Dendritic cell treated with granulocyte-macrophage colony-stimulating factor and Interleukin-4, amounts not matched to agents 40 ng/mL and 50 ng/mL, for 4 days (primary cell): ENCODE measurements at regions not wholly inside any gene's neighbourhood (a gene's known extent, or its start where the extent isn't known, plus 50 kb on each side); places are given as distances from the start of the nearest gene placed in this dataset.

Experiments
- H3K27ac Mint-ChIP-seq: one replicate; pipeline ENCODE4 v1.8.0; 2022; ENCODE audit warnings: mild to moderate bottlenecking, mixed read lengths
- H3K27me3 Mint-ChIP-seq: one replicate; pipeline ENCODE4 v1.8.0; 2022; ENCODE audit warnings: mild to moderate bottlenecking, mixed read lengths
- H3K36me3 Mint-ChIP-seq: one replicate; pipeline ENCODE4 v1.8.0; 2022; ENCODE audit warnings: low read depth, mixed read lengths
- H3K4me1 Mint-ChIP-seq: one replicate; pipeline ENCODE4 v1.8.0; 2022; ENCODE audit warnings: low read depth, mixed read lengths
- H3K4me3 Mint-ChIP-seq: one replicate; pipeline ENCODE4 v1.8.0; 2022; ENCODE audit warnings: mild to moderate bottlenecking, moderate library complexity, mixed read lengths
- H3K9me3 Mint-ChIP-seq: one replicate; pipeline ENCODE4 v1.8.0; 2022; ENCODE audit warnings: mixed read lengths
- intact Hi-C: fragments of 100-400 bp; cut with micrococcal nuclease; formaldehyde crosslinking; loops from one replicate; pipeline ENCODE4 v1.15.0; 2022

GRCh38 chr9:88233091-88233490 lies 94.8 kb upstream of the SPATA31C2 start:
- Mint-ChIP-seq H3K36me3 (no peaks in the 10 kb centered on the region), H3K4me1 (peaks cover 6% of the 10 kb centered on the region), H3K27me3 (peaks cover 5% of the 10 kb centered on the region), H3K27ac (no peak overlapping the region), H3K4me3 (no peak overlapping the region), H3K9me3 (peaks cover 11% of the 10 kb centered on the region)
- intact Hi-C loops, result no loop called here

- H3K27ac Mint-ChIP-seq, result no peak overlapping the region
- peaks cover 11% of the 10 kb centered on the region for H3K9me3 Mint-ChIP-seq
- intact Hi-C loops, result no loop called here
Measured at GRCh38 chr9:88230612-88231011, 92.3 kb upstream of the SPATA31C2 start.

DNA sequence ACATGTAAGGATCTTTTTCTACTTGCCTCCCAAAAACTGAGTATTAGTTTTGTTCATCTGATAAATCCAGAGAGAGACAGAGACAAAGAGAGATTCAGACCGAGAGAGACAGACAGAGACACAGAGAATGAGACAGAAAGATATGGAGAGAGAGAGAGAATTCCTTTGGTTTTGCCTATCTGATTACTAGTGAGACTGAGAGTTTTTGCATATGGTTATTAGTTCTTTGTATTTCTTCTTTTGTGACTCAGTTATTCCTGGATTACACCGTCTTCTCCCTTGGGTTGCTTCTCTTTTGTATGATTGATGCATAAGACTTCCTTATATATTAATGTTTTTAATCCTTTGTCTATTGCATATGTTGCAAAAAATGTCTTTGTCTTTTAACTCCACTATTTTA lies 91.2 kb upstream of the SPATA31C2 start:
- peaks cover 5% of the 10 kb centered on the region for H3K27me3 Mint-ChIP-seq
- no peaks in the 10 kb centered on the region for H3K36me3 Mint-ChIP-seq
- intact Hi-C loops, result no loop called here
- no peak overlapping the region for H3K27ac Mint-ChIP-seq
- H3K4me3 Mint-ChIP-seq, result no peak overlapping the region
- peaks cover 11% of the 10 kb centered on the region for H3K9me3 Mint-ChIP-seq
- H3K4me1 Mint-ChIP-seq, result peaks cover 6% of the 10 kb centered on the region

More at GRCh38 chr9:88230612-88231011, 92.3 kb upstream of the SPATA31C2 start:
- no peaks in the 10 kb centered on the region for H3K36me3 Mint-ChIP-seq
- H3K4me1 Mint-ChIP-seq, result peaks cover 6% of the 10 kb centered on the region
- no peak overlapping the region for H3K4me3 Mint-ChIP-seq
- peaks cover 5% of the 10 kb centered on the region for H3K27me3 Mint-ChIP-seq

GRCh38 chr9:88224938-88225337 lies 86.7 kb upstream of the SPATA31C2 start:
- Mint-ChIP-seq H3K27me3 (peaks cover 3% of the 10 kb centered on the region), H3K9me3 (no peaks in the 10 kb centered on the region), H3K27ac (no peak overlapping the region), H3K4me3 (no peak overlapping the region), H3K36me3 (no peaks in the 10 kb centered on the region), H3K4me1 (peaks cover 30% of the 10 kb centered on the region)
- intact Hi-C loops, result no loop called here

GRCh38 chr9:88221105-88221504 lies 82.8 kb upstream of the SPATA31C2 start:
- Mint-ChIP-seq H3K4me3 (no peak overlapping the region), H3K36me3 (no peaks in the 10 kb centered on the region), H3K27me3 (peaks cover 6% of the 10 kb centered on the region), H3K9me3 (no peaks in the 10 kb centered on the region), H3K27ac (peak overlapping the region; percentile 64), H3K4me1 (peaks cover 30% of the 10 kb centered on the region)
- intact Hi-C loops, result no loop called here

DNA sequence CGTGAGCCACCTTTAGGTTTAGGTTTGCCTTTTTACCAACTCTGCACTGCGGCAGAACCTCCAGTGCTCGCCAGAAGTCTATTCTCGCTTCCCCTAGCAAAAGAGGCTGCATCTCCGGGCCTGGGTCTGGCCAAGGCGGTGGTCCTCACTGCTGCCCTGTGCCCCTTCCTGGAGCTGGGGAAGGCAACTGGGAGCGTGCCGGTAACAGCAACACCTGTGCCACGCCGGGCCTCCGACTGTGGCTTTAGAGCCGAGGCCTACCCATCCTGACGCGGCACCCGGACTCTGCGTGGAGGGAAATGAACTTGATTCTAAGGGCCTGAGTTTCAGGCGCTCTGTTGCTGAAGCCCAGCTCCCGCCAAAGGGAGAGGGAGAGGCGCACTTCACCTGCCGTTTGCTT lies 82.4 kb upstream of the SPATA31C2 start:
- H3K9me3 Mint-ChIP-seq, result no peaks in the 10 kb centered on the region
- H3K27me3 Mint-ChIP-seq, result peaks cover 6% of the 10 kb centered on the region
- H3K36me3 Mint-ChIP-seq, result no peaks in the 10 kb centered on the region
- peak overlapping the region; percentile 35 for H3K4me3 Mint-ChIP-seq
- H3K27ac Mint-ChIP-seq, result peak overlapping the region; percentile 64
- intact Hi-C loops, result no loop called here
- H3K4me1 Mint-ChIP-seq, result peaks cover 31% of the 10 kb centered on the region

- Mint-ChIP-seq H3K4me3 (peak overlapping the region; percentile 7), H3K9me3 (no peaks in the 10 kb centered on the region), H3K36me3 (no peaks in the 10 kb centered on the region), H3K27ac (peak overlapping the region; percentile 64), H3K4me1 (peaks cover 39% of the 10 kb centered on the region), H3K27me3 (peaks cover 6% of the 10 kb centered on the region)
- intact Hi-C loops, result no loop called here
Measured at GRCh38 chr9:88219601-88220000, 81.3 kb upstream of the SPATA31C2 start.

GRCh38 chr9:88218726-88219125 lies 80.5 kb upstream of the SPATA31C2 start:
- Mint-ChIP-seq H3K27ac (no peak overlapping the region), H3K36me3 (no peaks in the 10 kb centered on the region), H3K4me1 (peaks cover 38% of the 10 kb centered on the region), H3K9me3 (peaks cover 3% of the 10 kb centered on the region), H3K27me3 (peaks cover 6% of the 10 kb centered on the region), H3K4me3 (no peak overlapping the region)
- intact Hi-C loops, result no loop called here

DNA sequence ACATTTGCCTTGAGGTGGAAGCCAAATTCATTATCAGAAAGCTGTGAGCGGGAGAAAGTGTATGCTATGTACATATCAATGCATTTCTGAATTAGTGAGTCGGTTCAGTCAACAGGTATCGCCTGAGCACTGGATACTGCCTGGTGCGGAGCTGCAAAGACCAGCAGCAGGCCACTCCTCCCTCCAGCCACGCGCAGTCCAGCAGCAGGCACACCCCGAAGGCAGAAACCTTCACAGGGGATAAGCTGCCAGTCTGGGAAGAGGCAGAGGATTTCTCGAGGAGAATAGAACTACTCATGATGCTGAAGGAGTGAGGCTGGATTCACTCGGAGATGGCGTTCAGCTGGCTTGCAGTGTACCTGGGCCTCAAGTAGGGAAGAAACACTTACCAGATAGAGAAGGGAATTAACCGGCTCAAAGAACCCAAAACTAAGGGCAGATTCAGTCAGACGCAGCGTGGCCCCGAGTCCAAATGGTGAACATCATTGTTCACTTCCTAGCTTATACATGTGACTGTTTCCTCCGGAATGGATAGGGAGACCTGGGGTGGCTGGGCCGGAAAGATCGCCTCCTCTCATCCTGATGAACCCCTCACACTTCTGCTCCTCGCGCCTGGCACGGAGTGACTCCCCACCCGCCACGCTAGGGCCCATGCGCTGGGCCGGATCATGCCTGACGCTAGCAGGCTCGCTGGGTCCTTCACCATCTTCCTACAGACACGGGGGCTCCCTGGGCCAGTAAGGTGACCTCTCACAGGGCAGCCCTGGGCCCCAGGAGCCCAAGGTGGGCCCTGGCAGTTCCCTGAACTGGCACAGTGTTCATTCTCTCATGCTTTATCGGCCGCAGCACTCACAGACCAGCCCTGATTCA lies 78.1 kb upstream of the SPATA31C2 start:
- H3K27ac Mint-ChIP-seq, result no peak overlapping the region
- intact Hi-C loops, result no loop called here

DNA sequence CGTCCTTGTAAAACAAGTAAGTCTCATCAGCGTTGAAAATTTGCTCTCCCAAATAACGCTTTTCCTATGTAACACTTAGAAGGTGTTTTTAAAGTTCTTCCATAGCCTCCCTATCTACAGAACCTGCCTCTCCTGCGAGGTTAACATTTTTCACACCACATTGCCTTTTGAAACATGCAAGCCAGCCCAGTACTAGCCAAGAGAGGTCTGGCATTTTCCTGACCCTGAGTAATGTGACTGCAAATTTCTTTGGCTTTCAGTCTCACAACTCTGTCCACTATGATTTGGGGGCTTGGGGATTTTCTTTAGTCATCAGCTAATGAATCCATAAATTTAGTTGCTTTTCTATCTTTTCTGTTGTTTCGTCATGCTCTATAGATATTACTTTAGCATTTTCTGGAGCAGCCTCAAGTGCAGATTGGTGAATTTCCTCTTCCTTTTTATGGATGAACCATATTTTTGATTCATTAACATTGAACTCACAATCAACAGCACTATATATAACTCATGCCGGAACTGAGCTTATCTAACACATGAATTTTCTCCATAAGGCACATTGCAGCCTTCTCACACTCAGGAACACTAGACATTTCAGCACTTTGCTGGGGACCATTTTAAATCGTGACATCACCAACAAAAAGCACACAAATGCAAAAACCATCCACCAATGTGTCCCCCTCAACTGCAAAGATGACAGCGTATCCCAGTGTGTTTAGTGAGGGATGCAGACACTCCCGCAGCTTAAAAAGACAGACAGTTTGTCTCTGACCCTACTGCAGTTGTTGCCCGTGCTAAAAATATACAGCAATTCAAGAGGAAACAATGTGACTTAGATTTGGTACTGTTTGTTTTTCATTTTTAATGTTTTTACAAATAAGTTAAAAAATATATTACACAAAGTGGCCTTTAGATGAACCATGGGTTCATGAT lies 77.2 kb upstream of the SPATA31C2 start:
- Mint-ChIP-seq H3K27ac (no peak overlapping the region), H3K27me3 (peaks cover 3% of the 10 kb centered on the region), H3K4me3 (no peak overlapping the region), H3K9me3 (peaks cover 15% of the 10 kb centered on the region), H3K4me1 (peaks cover 29% of the 10 kb centered on the region), H3K36me3 (no peaks in the 10 kb centered on the region)
- intact Hi-C loops, result no loop called here

More for the DNA sequence above, 78.1 kb upstream of the SPATA31C2 start:
- Mint-ChIP-seq H3K9me3 (peaks cover 15% of the 10 kb centered on the region), H3K36me3 (no peaks in the 10 kb centered on the region), H3K4me3 (no peak overlapping the region), H3K4me1 (peaks cover 36% of the 10 kb centered on the region), H3K27me3 (peaks cover 3% of the 10 kb centered on the region)

- Mint-ChIP-seq H3K36me3 (no peaks in the 10 kb centered on the region), H3K27ac (no peak overlapping the region), H3K4me1 (peaks cover 10% of the 10 kb centered on the region), H3K27me3 (no peaks in the 10 kb centered on the region), H3K4me3 (no peak overlapping the region), H3K9me3 (no peaks in the 10 kb centered on the region)
- intact Hi-C loops, result no loop called here
Measured at GRCh38 chr9:88202321-88202720, 64.0 kb upstream of the SPATA31C2 start.

DNA sequence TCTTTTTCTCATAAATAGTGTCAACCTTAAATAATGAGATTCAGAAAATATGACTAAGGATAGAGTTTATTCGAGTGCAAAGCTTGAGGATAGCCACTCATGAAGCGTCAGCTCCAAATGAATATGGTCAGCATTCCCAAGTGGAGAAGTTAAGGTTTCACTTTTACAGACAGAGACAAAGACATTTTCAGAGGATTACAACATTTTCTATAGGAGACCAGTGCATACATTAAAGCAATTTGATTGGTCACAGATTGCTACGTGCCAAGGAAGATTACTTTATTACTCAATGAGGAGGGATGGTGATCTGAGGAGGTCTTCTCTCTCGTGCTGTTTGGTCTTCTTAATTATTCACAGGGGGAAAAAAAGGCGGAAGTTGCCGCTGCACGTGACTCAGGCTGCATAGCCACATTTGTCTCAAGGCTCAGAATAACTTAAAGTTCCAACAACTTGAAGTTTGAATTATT lies 60.1 kb upstream of the SPATA31C2 start:
- no peaks in the 10 kb centered on the region for H3K9me3 Mint-ChIP-seq
- intact Hi-C loops, result no loop called here
- H3K4me3 Mint-ChIP-seq, result peak overlapping the region; percentile 24
- H3K4me1 Mint-ChIP-seq, result peaks cover 14% of the 10 kb centered on the region
- no peak overlapping the region for H3K27ac Mint-ChIP-seq
- peaks cover 1% of the 10 kb centered on the region for H3K27me3 Mint-ChIP-seq
- no peaks in the 10 kb centered on the region for H3K36me3 Mint-ChIP-seq

GRCh38 chr9:88197781-88198340 lies 59.6 kb upstream of the SPATA31C2 start:
- Mint-ChIP-seq H3K36me3 (no peaks in the 10 kb centered on the region), H3K4me3 (no peak overlapping the region), H3K27me3 (peaks cover 1% of the 10 kb centered on the region), H3K9me3 (no peaks in the 10 kb centered on the region), H3K4me1 (peaks cover 14% of the 10 kb centered on the region), H3K27ac (no peak overlapping the region)
- intact Hi-C loops, result no loop called here

GRCh38 chr9:88197016-88197415 lies 58.7 kb upstream of the SPATA31C2 start:
- peaks cover 4% of the 10 kb centered on the region for H3K27me3 Mint-ChIP-seq
- H3K9me3 Mint-ChIP-seq, result no peaks in the 10 kb centered on the region
- H3K4me1 Mint-ChIP-seq, result peaks cover 14% of the 10 kb centered on the region
- no peaks in the 10 kb centered on the region for H3K36me3 Mint-ChIP-seq
- intact Hi-C loops, result no loop called here
- no peak overlapping the region for H3K27ac Mint-ChIP-seq
- H3K4me3 Mint-ChIP-seq, result no peak overlapping the region
